Esophagus mucosa (tissue), 1 donor: ENCODE measurements at regions not wholly inside any gene's neighbourhood (a gene's known extent, or its start where the extent isn't known, plus 50 kb on each side); places are given as distances from the start of the nearest gene placed in this dataset.

Source experiments
- ATAC-seq: fragments of 200-7000 bp; cut with Tn5 transposase; one replicate; pipeline ENCODE4 v1.9.1; 2020
- donor health status: DM: yes; HTN: yes; CAD: no.

GRCh38 chr4:15232366-15233263, 195.2 kb upstream of the C1QTNF7 start:
- no peak for ATAC-seq

- ATAC-seq: no peak
Observed at GRCh38 chr4:15233264-15233597, 194.6 kb upstream of the C1QTNF7 start.

- ATAC-seq: no peak
Observed at GRCh38 chr4:15233626-15234025, 194.2 kb upstream of the C1QTNF7 start.

GRCh38 chr4:15234116-15234855, 193.5 kb upstream of the C1QTNF7 start:
- peak; percentile 56 for ATAC-seq

GRCh38 chr4:15234856-15235126, 193.0 kb upstream of the C1QTNF7 start:
- ATAC-seq: no peak

GRCh38 chr4:15235135-15235534, 192.7 kb upstream of the C1QTNF7 start:
- ATAC-seq: no peak

- ATAC-seq: no peak
Observed at GRCh38 chr4:15237648-15238230, 190.1 kb upstream of the C1QTNF7 start.

- ATAC-seq: peak; percentile 79
Observed at GRCh38 chr4:15238720-15239119, 189.1 kb upstream of the C1QTNF7 start.

- no peak for ATAC-seq
Observed at GRCh38 chr4:15239866-15240265, 188.0 kb upstream of the C1QTNF7 start.

- ATAC-seq: no peak
Observed at GRCh38 chr4:15240764-15241163, 187.1 kb upstream of the C1QTNF7 start.

GRCh38 chr4:15242021-15242420, 185.8 kb upstream of the C1QTNF7 start:
- ATAC-seq: no peak

- ATAC-seq: peak; percentile 45
Observed at GRCh38 chr4:15244354-15244753, 183.5 kb upstream of the C1QTNF7 start.

- no peak for ATAC-seq
Observed at GRCh38 chr4:15245006-15245530, 182.8 kb upstream of the C1QTNF7 start.

GRCh38 chr4:15250021-15250441, 177.8 kb upstream of the C1QTNF7 start:
- ATAC-seq: no peak

- ATAC-seq: no peak
Observed at GRCh38 chr4:15253349-15253748, 174.5 kb upstream of the C1QTNF7 start.

- peak; percentile 27 for ATAC-seq
Observed at GRCh38 chr4:15254236-15254880, 173.5 kb upstream of the C1QTNF7 start.

GRCh38 chr4:15255537-15255936, 172.3 kb upstream of the C1QTNF7 start:
- ATAC-seq: no peak

GRCh38 chr4:15260758-15261157, 167.1 kb upstream of the C1QTNF7 start:
- ATAC-seq: no peak

- ATAC-seq: no peak
Observed at GRCh38 chr4:15262396-15262795, 165.4 kb upstream of the C1QTNF7 start.

- ATAC-seq: no peak
Observed at GRCh38 chr4:15270201-15270600, 157.6 kb upstream of the C1QTNF7 start.

- no peak for ATAC-seq
Observed at GRCh38 chr4:15286041-15286440, 141.8 kb upstream of the C1QTNF7 start.

GRCh38 chr4:15291122-15291521, 136.7 kb upstream of the C1QTNF7 start:
- ATAC-seq: no peak

- ATAC-seq: no peak
Observed at GRCh38 chr4:15293711-15294110, 134.1 kb upstream of the C1QTNF7 start.
